ENCODE measurements at regions not wholly inside any gene's neighbourhood (a gene's known extent, or its start where the extent isn't known, plus 50 kb on each side); places are given as distances from the start of the nearest gene placed in this dataset.

DNA sequence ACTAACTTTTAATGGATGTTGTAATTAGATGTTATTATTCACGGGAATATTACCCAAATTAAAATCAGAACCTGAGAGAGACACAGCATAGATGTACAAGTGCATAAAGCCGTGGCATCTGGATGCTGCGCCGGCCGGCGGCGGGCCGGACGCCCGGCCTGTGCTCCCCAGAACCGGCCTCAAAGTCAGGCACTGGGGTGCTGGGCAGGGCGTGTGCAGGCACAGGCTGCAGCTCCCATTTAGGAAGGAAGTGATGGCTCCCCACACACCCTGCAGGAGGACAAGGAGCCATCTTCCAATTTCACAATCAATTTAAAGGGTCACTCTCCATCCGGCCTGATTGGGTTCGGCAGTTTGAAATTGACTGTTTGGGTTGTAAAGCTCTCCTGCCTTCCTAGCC is 367.7 kb upstream of the SALL3 start:
- peaks cover 0 to 5% (median 2%) of the 10 kb centered on the region in 4 donors for H3K9me3 ChIP-seq
- no peak for DNase-seq
- H3K4me3 ChIP-seq, result no peak overlapping the region
- H3K27me3 ChIP-seq, result peaks cover 0 to 14% (median 5%) of the 10 kb centered on the region in 3 donors
- no peak overlapping the region for H3K27ac ChIP-seq
- TF ChIP-seq POLR2A (IDR thresholded peaks at IDR 0.05), result no peak
- no peak for TF ChIP-seq EP300 (IDR thresholded peaks at IDR 0.05)
- TF ChIP-seq POLR2AphosphoS5 (IDR thresholded peaks at IDR 0.05), result no peak
- TF ChIP-seq, protein P1, sequence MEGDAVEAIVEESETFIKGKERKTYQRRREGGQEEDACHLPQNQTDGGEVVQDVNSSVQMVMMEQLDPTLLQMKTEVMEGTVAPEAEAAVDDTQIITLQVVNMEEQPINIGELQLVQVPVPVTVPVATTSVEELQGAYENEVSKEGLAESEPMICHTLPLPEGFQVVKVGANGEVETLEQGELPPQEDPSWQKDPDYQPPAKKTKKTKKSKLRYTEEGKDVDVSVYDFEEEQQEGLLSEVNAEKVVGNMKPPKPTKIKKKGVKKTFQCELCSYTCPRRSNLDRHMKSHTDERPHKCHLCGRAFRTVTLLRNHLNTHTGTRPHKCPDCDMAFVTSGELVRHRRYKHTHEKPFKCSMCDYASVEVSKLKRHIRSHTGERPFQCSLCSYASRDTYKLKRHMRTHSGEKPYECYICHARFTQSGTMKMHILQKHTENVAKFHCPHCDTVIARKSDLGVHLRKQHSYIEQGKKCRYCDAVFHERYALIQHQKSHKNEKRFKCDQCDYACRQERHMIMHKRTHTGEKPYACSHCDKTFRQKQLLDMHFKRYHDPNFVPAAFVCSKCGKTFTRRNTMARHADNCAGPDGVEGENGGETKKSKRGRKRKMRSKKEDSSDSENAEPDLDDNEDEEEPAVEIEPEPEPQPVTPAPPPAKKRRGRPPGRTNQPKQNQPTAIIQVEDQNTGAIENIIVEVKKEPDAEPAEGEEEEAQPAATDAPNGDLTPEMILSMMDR (IDR thresholded peaks at IDR 0.05), result no peak
- intact Hi-C loops (cut with DNase I), result no loop called here
- H3K36me3 ChIP-seq, result no peaks in the 10 kb centered on the region
- no peaks in the 10 kb centered on the region for H3K4me1 ChIP-seq
- 85 to 92% methylated on average over 14 of the region's 14 CpGs for WGBS, 2 donors

DNA sequence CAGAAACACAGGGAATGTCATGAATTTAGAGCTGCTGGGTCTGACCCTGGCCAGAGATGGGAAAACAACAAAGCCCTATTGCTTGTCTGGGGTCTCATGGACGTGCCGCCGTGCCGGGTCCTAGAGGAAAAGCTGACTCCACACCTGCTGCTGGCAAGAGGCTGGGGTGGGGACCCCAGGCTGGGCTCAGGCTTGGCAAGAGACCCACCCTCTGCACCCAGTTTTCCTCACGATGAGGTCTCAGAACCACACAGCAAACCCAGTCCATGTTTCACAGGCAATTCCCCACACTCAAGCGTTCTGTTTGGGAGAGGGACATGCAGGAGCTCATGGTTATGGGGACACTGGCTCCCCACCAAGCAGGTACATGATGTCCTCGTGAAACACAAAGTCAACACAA is 367.3 kb upstream of the SALL3 start:
- intact Hi-C loops (cut with DNase I), result no loop called here
- no peaks in the 10 kb centered on the region for H3K4me1 ChIP-seq
- no peak overlapping the region for H3K4me3 ChIP-seq
- 70 to 89% methylated on average over 7 of the region's 7 CpGs for WGBS, 2 donors
- TF ChIP-seq, protein P1 (IDR thresholded peaks at IDR 0.05), result no peak
- TF ChIP-seq EP300 (IDR thresholded peaks at IDR 0.05) (no peak), POLR2A (IDR thresholded peaks at IDR 0.05) (no peak), POLR2AphosphoS5 (IDR thresholded peaks at IDR 0.05) (no peak)
- no peak overlapping the region for H3K27ac ChIP-seq
- peaks cover 0 to 10% (median 5%) of the 10 kb centered on the region in 3 donors for H3K27me3 ChIP-seq
- no peak for DNase-seq
- peaks cover 0 to 5% (median 2%) of the 10 kb centered on the region in 4 donors for H3K9me3 ChIP-seq
- no peaks in the 10 kb centered on the region for H3K36me3 ChIP-seq

DNA sequence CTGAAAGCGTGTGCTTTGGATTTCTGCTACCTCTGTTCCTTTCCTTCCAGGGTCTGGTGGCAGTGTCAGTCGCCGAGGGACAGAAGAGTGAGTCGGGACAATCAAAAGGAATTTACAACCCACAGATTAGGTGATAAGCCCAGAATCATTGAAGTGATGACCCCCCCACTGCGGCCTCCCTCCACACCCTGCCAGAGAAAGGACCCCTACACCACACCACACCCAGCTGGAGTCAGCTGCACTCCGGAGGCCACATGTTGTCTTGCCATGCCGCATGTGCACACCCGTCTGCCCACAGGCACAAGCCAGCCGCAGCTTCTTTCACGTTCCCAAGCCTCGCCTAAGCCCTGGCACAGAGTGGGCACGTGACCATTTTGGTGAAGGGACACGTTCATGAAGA is 366.8 kb upstream of the SALL3 start:
- H3K4me3 ChIP-seq, result no peak overlapping the region
- H3K27me3 ChIP-seq, result peaks cover 0 to 5% (median 4%) of the 10 kb centered on the region in 3 donors
- H3K27ac ChIP-seq, result no peak overlapping the region
- H3K4me1 ChIP-seq, result no peaks in the 10 kb centered on the region
- peaks cover 0 to 5% (median 2%) of the 10 kb centered on the region in 4 donors for H3K9me3 ChIP-seq
- WGBS, 2 donors, result 77 to 80% methylated on average over 13 of the region's 13 CpGs
- intact Hi-C loops (cut with DNase I), result no loop called here
- no peak for DNase-seq
- no peak for TF ChIP-seq EP300 (IDR thresholded peaks at IDR 0.05)
- TF ChIP-seq, protein P1 (IDR thresholded peaks at IDR 0.05), result no peak
- no peak for TF ChIP-seq POLR2AphosphoS5 (IDR thresholded peaks at IDR 0.05)
- no peak for TF ChIP-seq POLR2A (IDR thresholded peaks at IDR 0.05)
- H3K36me3 ChIP-seq, result no peaks in the 10 kb centered on the region

DNA sequence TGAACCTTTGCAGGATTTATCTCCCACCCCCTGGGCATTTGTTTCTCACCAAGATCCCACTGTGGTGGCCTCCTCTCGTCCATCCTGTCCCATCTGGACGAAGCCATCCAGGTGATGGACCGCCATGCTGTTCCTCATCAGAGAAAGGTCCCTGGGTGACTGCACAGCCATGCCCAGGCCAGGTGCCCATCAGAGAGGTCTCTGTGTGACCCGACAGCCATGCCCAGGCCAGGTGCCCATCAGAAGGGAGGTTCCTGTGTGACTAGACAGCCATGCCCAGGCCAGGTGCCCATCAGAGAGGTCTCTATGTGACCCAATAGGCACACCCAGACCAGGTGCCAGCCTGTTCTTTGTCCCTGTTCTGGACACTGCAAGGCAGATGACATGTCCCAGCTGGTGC is 360.9 kb upstream of the SALL3 start:
- Histone ChIP-seq H3K9me3 (peaks cover 0 to 5% (median 0%) of the 10 kb centered on the region in 4 donors), H3K36me3 (no peaks in the 10 kb centered on the region), H3K4me1 (no peaks in the 10 kb centered on the region), H3K4me3 (no peak overlapping the region), H3K27me3 (peaks cover 0 to 7% (median 0%) of the 10 kb centered on the region in 3 donors), H3K27ac (no peak overlapping the region)
- intact Hi-C loops (cut with DNase I), result no loop called here
- no peak for DNase-seq
- TF ChIP-seq EP300 (IDR thresholded peaks at IDR 0.05), result no peak
- no peak for TF ChIP-seq POLR2A (IDR thresholded peaks at IDR 0.05)
- TF ChIP-seq, protein P1 (IDR thresholded peaks at IDR 0.05), result no peak
- TF ChIP-seq POLR2AphosphoS5 (IDR thresholded peaks at IDR 0.05), result no peak
- 78 to 87% methylated on average over 4 of the region's 4 CpGs for WGBS, 2 donors

DNA sequence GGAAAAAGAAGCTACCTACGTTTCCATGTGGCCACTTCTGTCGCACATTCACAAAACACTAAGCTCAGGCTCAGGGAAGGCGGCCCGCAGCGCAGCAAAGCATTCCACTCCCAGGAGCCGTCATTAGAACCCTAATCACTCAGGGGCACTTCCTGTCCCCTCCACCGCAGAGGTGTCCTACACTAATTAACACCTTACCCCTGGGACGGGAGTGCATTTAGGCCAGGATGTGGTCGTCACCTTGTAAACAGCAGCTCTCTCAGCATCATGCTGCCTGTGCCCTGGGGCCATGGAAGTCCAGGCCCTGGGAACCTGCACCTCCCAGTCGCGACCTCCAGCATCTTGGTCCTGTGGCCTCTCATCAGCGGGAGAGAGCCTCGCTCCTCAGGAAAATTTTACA is 359.8 kb upstream of the SALL3 start:
- peaks cover 0 to 5% (median 0%) of the 10 kb centered on the region in 4 donors for H3K9me3 ChIP-seq
- 50 to 72% methylated on average over 13 of the region's 13 CpGs for WGBS, 2 donors
- TF ChIP-seq, protein P1 (IDR thresholded peaks at IDR 0.05), result no peak
- TF ChIP-seq POLR2AphosphoS5 (IDR thresholded peaks at IDR 0.05) (no peak), POLR2A (IDR thresholded peaks at IDR 0.05) (no peak), EP300 (IDR thresholded peaks at IDR 0.05) (no peak)
- intact Hi-C loops (cut with DNase I), result no loop called here
- H3K27ac ChIP-seq, result no peak overlapping the region
- H3K36me3 ChIP-seq, result no peaks in the 10 kb centered on the region
- H3K27me3 ChIP-seq, result peaks cover 0 to 7% (median 0%) of the 10 kb centered on the region in 3 donors
- no peak for DNase-seq
- no peak overlapping the region for H3K4me3 ChIP-seq
- no peaks in the 10 kb centered on the region for H3K4me1 ChIP-seq

All from sigmoid colon (tissue), 6 donors.